ENCODE measurements at regions not wholly inside any gene's neighbourhood (a gene's known extent, or its start where the extent isn't known, plus 50 kb on each side); places are given as distances from the start of the nearest gene placed in this dataset.

GRCh38 chr3:137061186-137061585, 103.4 kb downstream of the IL20RB start:
- CTCF ChIA-PET = no interaction called here
- POLR2A ChIA-PET = no interaction called here
- no peaks in the 10 kb centered on the region for H3K36me3 Mint-ChIP-seq (ENCODE audit: low read depth)
- no peak overlapping the region for H3K27ac Mint-ChIP-seq
- no peaks in the 10 kb centered on the region for H3K4me1 Mint-ChIP-seq (ENCODE audit: low read depth)
- intact Hi-C loops (cut with micrococcal nuclease) = no loop called here
- DNase-seq (no peak), ATAC-seq (no peak)
- no peaks in the 10 kb centered on the region for H3K9me3 Mint-ChIP-seq
- H3K4me3 Mint-ChIP-seq = no peak overlapping the region
- TF ChIP-seq CTCF (IDR thresholded peaks at IDR 0.05) = no peak
- peaks cover 11% of the 10 kb centered on the region for H3K27me3 Mint-ChIP-seq

- Mint-ChIP-seq H3K4me1 (ENCODE audit: low read depth) (no peaks in the 10 kb centered on the region), H3K4me3 (no peak overlapping the region), H3K36me3 (ENCODE audit: low read depth) (no peaks in the 10 kb centered on the region), H3K27ac (no peak overlapping the region), H3K9me3 (no peaks in the 10 kb centered on the region), H3K27me3 (peaks cover 11% of the 10 kb centered on the region)
- CTCF ChIA-PET = no interaction called here
- intact Hi-C loops (cut with micrococcal nuclease) = no loop called here
- no peak for TF ChIP-seq CTCF (IDR thresholded peaks at IDR 0.05)
- POLR2A ChIA-PET = no interaction called here
- no peak for DNase-seq
- no peak for ATAC-seq
These were observed 104.5 kb downstream of the IL20RB start for GRCh38 chr3:137062250-137062649.

GRCh38 chr3:137065381-137065780, 107.6 kb downstream of the IL20RB start:
- Mint-ChIP-seq H3K9me3 (no peaks in the 10 kb centered on the region), H3K27ac (no peak overlapping the region), H3K4me3 (no peak overlapping the region), H3K4me1 (ENCODE audit: low read depth) (no peaks in the 10 kb centered on the region), H3K36me3 (ENCODE audit: low read depth) (no peaks in the 10 kb centered on the region), H3K27me3 (peaks cover 6% of the 10 kb centered on the region)
- POLR2A ChIA-PET = no interaction called here
- DNase-seq (no peak), ATAC-seq (no peak)
- CTCF ChIA-PET = no interaction called here
- TF ChIP-seq CTCF (IDR thresholded peaks at IDR 0.05) = no peak
- intact Hi-C loops (cut with micrococcal nuclease) = no loop called here

- intact Hi-C loops (cut with micrococcal nuclease) = no loop called here
- CTCF ChIA-PET = no interaction called here
- TF ChIP-seq CTCF (IDR thresholded peaks at IDR 0.05) = no peak
These were observed 108.3 kb downstream of the IL20RB start for GRCh38 chr3:137066092-137066491.

GRCh38 chr3:137071104-137071503, 113.3 kb downstream of the IL20RB start:
- peaks cover 11% of the 10 kb centered on the region for H3K27me3 Mint-ChIP-seq
- no peak for ATAC-seq
- ChIA-PET POLR2A (no interaction called here), CTCF (interaction anchor here (2.2 kb wide), 1 partner anchor 35 kb away, joined by 5 read pairs; no protein-coding TSS in a partner anchor)
- no peak for DNase-seq
- TF ChIP-seq CTCF (IDR thresholded peaks at IDR 0.05) = no peak
- no peak overlapping the region for H3K27ac Mint-ChIP-seq
- H3K9me3 Mint-ChIP-seq = no peaks in the 10 kb centered on the region
- no peaks in the 10 kb centered on the region for H3K36me3 Mint-ChIP-seq (ENCODE audit: low read depth)
- no peaks in the 10 kb centered on the region for H3K4me1 Mint-ChIP-seq (ENCODE audit: low read depth)
- no peak overlapping the region for H3K4me3 Mint-ChIP-seq
- intact Hi-C loops (cut with micrococcal nuclease) = no loop called here

More at GRCh38 chr3:137066092-137066491, 108.3 kb downstream of the IL20RB start:
- Mint-ChIP-seq H3K27me3 (peaks cover 4% of the 10 kb centered on the region), H3K27ac (no peak overlapping the region), H3K36me3 (ENCODE audit: low read depth) (no peaks in the 10 kb centered on the region), H3K4me3 (no peak overlapping the region), H3K4me1 (ENCODE audit: low read depth) (no peaks in the 10 kb centered on the region), H3K9me3 (no peaks in the 10 kb centered on the region)
- POLR2A ChIA-PET = no interaction called here
- ATAC-seq (no peak), DNase-seq (no peak)
